Esophagus muscularis mucosa (tissue), 4 donors: ENCODE measurements at regions not wholly inside any gene's neighbourhood (a gene's known extent, or its start where the extent isn't known, plus 50 kb on each side); places are given as distances from the start of the nearest gene placed in this dataset.

ENCODE experiments used
- DNase-seq: peaks from one replicate; pipeline ENCODE4 v3.0.0-alpha.2; 2017; ENCODE audit errors: extremely low spot score
- H3K27ac ChIP-seq, 4 donors: fragments of 200-600 bp; sonication (generic); replicated peaks in 1 of 4; 1 replicate in 3 of 4; 2 replicates in 1 of 4; pipeline ENCODE4 v1.5.1; 2016 to 2019; ENCODE audit warnings: mild to moderate bottlenecking in 1 of 4
- H3K27me3 ChIP-seq, 4 donors: fragments of 200-600 bp; sonication (generic); one replicate each; pipeline versions ENCODE4 v1.5.1 to v1.6.0; 2016 to 2019
- H3K36me3 ChIP-seq, 4 donors: fragments of 200-600 bp; sonication (generic); one replicate each; pipeline ENCODE4 v1.5.1; 2016 to 2019
- H3K4me1 ChIP-seq, 4 donors: fragments of 200-600 bp; sonication (generic); one replicate each; pipeline ENCODE4 v1.5.1; 2016 to 2019
- H3K4me3 ChIP-seq, 4 donors: fragments of 200-600 bp; sonication (generic); 1 replicate in 2 of 4; 2 replicates in 2 of 4; pipeline ENCODE4 v1.5.1; 2016 to 2019; ENCODE audit warnings: mild to moderate bottlenecking in 4 of 4, moderate library complexity in 1 of 4
- H3K9me3 ChIP-seq, 4 donors: fragments of 200-600 bp; sonication (generic); 1 replicate in 3 of 4; 2 replicates in 1 of 4; pipeline ENCODE4 v1.5.1; 2016 to 2019
- CTCF ChIP-seq, 3 experiments: fragments of 200-600 bp in 2 of 3; fragments of 450-650 bp in 1 of 3; sonication (generic) in 2 of 3; IDR thresholded peaks; one replicate each; pipeline ENCODE4 v1.5.1; 2017 to 2019; ENCODE audit warnings: antibody characterized with exemption in 3 of 3, mild to moderate bottlenecking in 2 of 3, moderate library complexity in 1 of 3
- EP300 ChIP-seq: sonication (generic); formaldehyde crosslinking; IDR thresholded peaks from one replicate; pipeline ENCODE4 v1.6.1; 2017; ENCODE audit warnings: antibody characterized with exemption
- POLR2A ChIP-seq: fragments of 450-650 bp; IDR thresholded peaks from one replicate; pipeline ENCODE4 v1.6.1; 2017; ENCODE audit warnings: antibody characterized with exemption, moderate library complexity, mild to moderate bottlenecking, low read depth
- POLR2AphosphoS5 ChIP-seq, 2 donors: sonication (generic); formaldehyde crosslinking; IDR thresholded peaks; one replicate each; pipeline ENCODE4 v1.6.1; 2017; ENCODE audit warnings: antibody characterized with exemption in 2 of 2
- WGBS: methylation state at CpG from one replicate; pipeline ENCODE4 v1.1.5; 2018; 5-methylcytosine and 5-hydroxymethylcytosine counted together
- intact Hi-C: fragments of 100-400 bp; cut with DNase I; formaldehyde crosslinking; loops from one replicate; pipeline ENCODE4 v1.15.1; 2023

GRCh38 chr1:224496826-224497225 is 62.2 kb upstream of the WDR26 start:
- TF ChIP-seq EP300, result no peak
- no peak for TF ChIP-seq CTCF (IDR thresholded peaks at IDR 0.05)
- no peak for TF ChIP-seq POLR2A
- no peak for TF ChIP-seq POLR2AphosphoS5 (IDR thresholded peaks at IDR 0.05)
- intact Hi-C loops, result no loop called here
- H3K9me3 ChIP-seq, result no peaks in the 10 kb centered on the region
- no peak overlapping the region for H3K4me3 ChIP-seq
- H3K27ac ChIP-seq, result no peak overlapping the region
- H3K4me1 ChIP-seq, result peaks cover 14 to 22% (median 20%) of the 10 kb centered on the region in 4 donors
- 96% methylated on average over 1 of the region's 1 CpG for WGBS
- H3K36me3 ChIP-seq, result no peaks in the 10 kb centered on the region
- H3K27me3 ChIP-seq, result no peaks in the 10 kb centered on the region
- no peak for DNase-seq

DNA sequence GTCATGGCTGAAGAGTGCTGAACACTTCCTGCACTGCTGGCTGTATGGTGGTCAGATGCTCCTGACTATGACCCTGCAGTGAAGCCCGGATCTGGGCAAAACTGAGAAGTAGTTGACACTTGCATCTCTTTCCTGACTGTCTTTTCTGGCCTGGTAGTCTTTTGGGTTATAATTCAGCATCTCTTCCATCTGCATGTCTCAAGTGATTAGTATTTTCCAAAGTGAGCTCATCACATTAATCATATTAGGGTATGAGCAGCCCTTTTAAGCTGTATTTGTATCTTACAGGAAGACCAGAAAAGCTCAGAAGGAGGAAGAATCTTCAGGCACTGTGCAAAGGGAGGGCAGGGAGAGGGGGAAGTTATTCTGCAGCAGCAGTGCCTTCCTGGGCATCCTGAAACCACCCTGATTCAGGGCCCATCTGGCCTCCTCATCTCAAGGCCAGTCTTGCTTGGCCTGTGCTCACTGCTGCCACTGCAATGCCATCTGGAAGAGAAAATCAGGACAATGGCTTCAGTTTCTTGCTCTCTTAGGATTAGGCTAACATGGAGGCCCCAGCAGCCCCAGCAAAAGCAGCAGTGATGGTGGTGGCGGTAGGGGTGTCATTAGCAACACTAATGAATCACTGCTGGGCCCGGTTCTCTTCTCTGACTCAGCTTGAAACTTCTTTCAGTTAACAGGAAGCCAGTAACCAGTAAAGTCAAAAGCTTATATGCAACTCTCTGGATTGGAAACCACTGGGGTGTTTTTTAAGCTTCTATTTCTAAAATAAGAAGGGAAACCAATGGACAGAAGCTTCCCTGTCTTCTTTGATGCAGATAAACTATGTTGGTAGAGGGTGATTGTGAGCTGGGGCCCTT is 63.3 kb upstream of the WDR26 start:
- H3K9me3 ChIP-seq, result no peaks in the 10 kb centered on the region
- H3K4me3 ChIP-seq, result no peak overlapping the region
- no peaks in the 10 kb centered on the region for H3K36me3 ChIP-seq
- intact Hi-C loops, result no loop called here
- TF ChIP-seq CTCF (IDR thresholded peaks at IDR 0.05), result no peak
- no peak for TF ChIP-seq POLR2AphosphoS5 (IDR thresholded peaks at IDR 0.05)
- no peak for TF ChIP-seq POLR2A
- TF ChIP-seq EP300, result no peak
- 15% methylated on average over 2 of the region's 3 CpGs for WGBS
- peaks cover 25 to 33% (median 31%) of the 10 kb centered on the region in 4 donors for H3K4me1 ChIP-seq
- no peak for DNase-seq
- H3K27me3 ChIP-seq, result no peaks in the 10 kb centered on the region
- H3K27ac ChIP-seq, result peak overlapping the region; percentile 50 to 62 (median 58)

DNA sequence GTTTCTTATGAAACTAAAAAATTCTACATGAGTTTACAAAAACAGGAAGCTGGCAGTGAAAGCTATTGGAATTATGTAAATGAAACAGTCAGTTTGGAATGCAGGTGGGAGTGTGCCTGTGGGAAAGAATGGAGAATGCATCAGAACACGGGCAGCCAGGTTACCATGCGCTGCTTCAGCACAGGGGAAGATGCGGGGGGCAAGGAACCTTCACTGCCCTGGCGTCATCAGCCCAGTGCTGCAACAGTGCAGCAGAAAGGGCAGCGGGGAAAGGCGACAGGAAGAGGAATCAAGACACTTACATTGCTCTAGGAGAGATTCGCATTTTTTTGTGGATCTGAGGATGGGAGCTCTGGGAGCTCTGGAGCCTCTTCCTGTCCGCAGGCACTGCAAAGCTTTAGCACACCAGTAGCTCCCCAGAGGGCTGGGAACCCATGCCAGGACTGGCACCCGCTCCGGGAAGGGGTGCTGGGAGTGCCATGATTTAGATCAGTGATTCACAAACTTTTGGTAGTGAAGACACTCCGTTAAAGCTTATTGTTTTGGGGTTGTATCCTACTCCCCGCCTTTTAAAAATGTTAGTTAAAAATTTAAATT is 64.1 kb upstream of the WDR26 start:
- DNase-seq, result no peak
- H3K36me3 ChIP-seq, result no peaks in the 10 kb centered on the region
- no peak overlapping the region for H3K4me3 ChIP-seq
- H3K9me3 ChIP-seq, result no peaks in the 10 kb centered on the region
- H3K27me3 ChIP-seq, result no peaks in the 10 kb centered on the region
- intact Hi-C loops, result no loop called here
- H3K27ac ChIP-seq, result peak overlapping the region; percentile 50 to 62 (median 58)
- TF ChIP-seq POLR2AphosphoS5 (IDR thresholded peaks at IDR 0.05), result no peak
- TF ChIP-seq POLR2A, result no peak
- no peak for TF ChIP-seq CTCF (IDR thresholded peaks at IDR 0.05)
- no peak for TF ChIP-seq EP300
- WGBS, result 63% methylated on average over 12 of the region's 12 CpGs
- peaks cover 32 to 41% (median 38%) of the 10 kb centered on the region in 4 donors for H3K4me1 ChIP-seq

GRCh38 chr1:224499204-224499603 is 64.6 kb upstream of the WDR26 start:
- intact Hi-C loops, result no loop called here
- Histone ChIP-seq H3K27me3 (no peaks in the 10 kb centered on the region), H3K4me1 (peaks cover 38 to 46% (median 44%) of the 10 kb centered on the region in 4 donors), H3K36me3 (no peaks in the 10 kb centered on the region), H3K27ac (peak overlapping the region; percentile 28 to 62 (median 58)), H3K4me3 (no peak overlapping the region), H3K9me3 (no peaks in the 10 kb centered on the region)
- 75% methylated on average over 2 of the region's 2 CpGs for whole genome bisulfite sequencing
- no peak for DNase-seq
- TF ChIP-seq EP300 (no peak), CTCF (IDR thresholded peaks at IDR 0.05) (no peak), POLR2AphosphoS5 (IDR thresholded peaks at IDR 0.05) (no peak), POLR2A (no peak)
